ENCODE measurements at regions not wholly inside any gene's neighbourhood (a gene's known extent, or its start where the extent isn't known, plus 50 kb on each side); places are given as distances from the start of the nearest gene placed in this dataset.
"Not testable (repeated sequence)": the region's sequence is repeated elsewhere in the genome, so short reads cannot be mapped to it uniquely, and the experiment has no call there.

- POLR2A ChIA-PET, result no interaction called here
- CTCF ChIA-PET, result no interaction called here
Observed at GRCh38 chr2:34549710-34550345, 950.7 kb upstream of the FAM98A start.

GRCh38 chr2:34547900-34548299 is 948.8 kb upstream of the FAM98A start:
- POLR2A ChIA-PET, result no interaction called here
- CTCF ChIA-PET, result interaction anchor here (1.7 kb wide), 1 partner anchor 15 kb away, joined by 5 read pairs; no protein-coding TSS in a partner anchor

GRCh38 chr2:34547340-34547739 is 948.2 kb upstream of the FAM98A start:
- POLR2A ChIA-PET, result no interaction called here

GRCh38 chr2:34545486-34546136 is 946.5 kb upstream of the FAM98A start:
- ChIA-PET POLR2A (no interaction called here), CTCF (no interaction called here)

More at GRCh38 chr2:34547340-34547739, 948.2 kb upstream of the FAM98A start:
- CTCF ChIA-PET, result interaction anchor here (1.7 kb wide), 1 partner anchor 14 kb away, joined by 5 read pairs; no protein-coding TSS in a partner anchor

GRCh38 chr2:34534761-34535160 is 935.7 kb upstream of the FAM98A start:
- CTCF ChIA-PET, result no interaction called here
- POLR2A ChIA-PET, result no interaction called here

- CTCF ChIA-PET, result no interaction called here
- POLR2A ChIA-PET, result no interaction called here
Observed at GRCh38 chr2:34534341-34534740, 935.2 kb upstream of the FAM98A start.

GRCh38 chr2:34533585-34534183 is 934.6 kb upstream of the FAM98A start:
- POLR2A ChIA-PET, result no interaction called here
- CTCF ChIA-PET, result interaction anchor here (1.4 kb wide), 1 partner anchor 14 kb away, joined by 5 read pairs; no protein-coding TSS in a partner anchor

GRCh38 chr2:34529965-34530364 is 930.9 kb upstream of the FAM98A start:
- POLR2A ChIA-PET, result no interaction called here
- CTCF ChIA-PET, result no interaction called here

- ChIA-PET CTCF (no interaction called here), POLR2A (no interaction called here)
Observed at GRCh38 chr2:34523958-34524514, 924.9 kb upstream of the FAM98A start.

GRCh38 chr2:34519659-34520058 is 920.6 kb upstream of the FAM98A start:
- CTCF ChIA-PET, result no interaction called here
- POLR2A ChIA-PET, result no interaction called here

- POLR2A ChIA-PET, result no interaction called here
Observed at GRCh38 chr2:34498561-34498960, 899.5 kb upstream of the FAM98A start.

GRCh38 chr2:34494192-34494591 is 895.1 kb upstream of the FAM98A start:
- CTCF ChIA-PET, POLR2A ChIA-PET: not testable (repeated sequence)

More at GRCh38 chr2:34498561-34498960, 899.5 kb upstream of the FAM98A start:
- CTCF ChIA-PET, result no interaction called here

- ChIA-PET CTCF (no interaction called here), POLR2A (no interaction called here)
Observed at GRCh38 chr2:34492561-34493455, 893.7 kb upstream of the FAM98A start.

- CTCF ChIA-PET, result no interaction called here
- POLR2A ChIA-PET, result no interaction called here
Observed at GRCh38 chr2:34486965-34487364, 887.9 kb upstream of the FAM98A start.

GRCh38 chr2:34481542-34481941 is 882.4 kb upstream of the FAM98A start:
- ChIA-PET POLR2A (no interaction called here), CTCF (no interaction called here)

GRCh38 chr2:34480366-34480765 is 881.3 kb upstream of the FAM98A start:
- CTCF ChIA-PET, result no interaction called here
- POLR2A ChIA-PET, result no interaction called here

- POLR2A ChIA-PET, result no interaction called here
- CTCF ChIA-PET, result no interaction called here
Observed at GRCh38 chr2:34475156-34475555, 876.1 kb upstream of the FAM98A start.

- ChIA-PET POLR2A (no interaction called here), CTCF (no interaction called here)
Observed at GRCh38 chr2:34474646-34475045, 875.5 kb upstream of the FAM98A start.

GRCh38 chr2:34447097-34447496 is 848.0 kb upstream of the FAM98A start:
- CTCF ChIA-PET, result no interaction called here

GRCh38 chr2:34423301-34423700 is 824.2 kb upstream of the FAM98A start:
- CTCF ChIA-PET, result no interaction called here
- POLR2A ChIA-PET, result no interaction called here

More at GRCh38 chr2:34447097-34447496, 848.0 kb upstream of the FAM98A start:
- POLR2A ChIA-PET, result no interaction called here
